ENCODE measurements at regions not wholly inside any gene's neighbourhood (a gene's known extent, or its start where the extent isn't known, plus 50 kb on each side); places are given as distances from the start of the nearest gene placed in this dataset.

DNA sequence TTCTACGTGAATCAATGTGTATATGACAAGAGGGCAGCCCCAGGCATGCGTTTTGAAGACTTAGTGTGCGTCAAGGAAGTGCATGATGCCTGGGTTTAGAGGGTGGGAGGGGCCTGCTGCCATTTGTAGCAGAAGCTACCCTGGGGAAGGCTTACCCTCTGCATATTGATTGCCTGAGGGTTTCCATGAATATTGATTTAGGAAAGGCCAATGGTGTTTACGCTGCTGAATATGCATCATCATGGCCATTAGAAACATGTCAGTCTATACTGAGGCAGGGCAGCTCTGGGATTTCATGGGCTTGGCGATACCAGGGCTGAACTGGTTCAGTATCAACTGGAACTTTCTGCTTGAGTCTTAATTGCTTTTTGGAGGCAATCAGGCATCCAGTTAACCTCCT, 259.3 kb downstream of the DCDC2C start:
- no peak for DNase-seq

DNA sequence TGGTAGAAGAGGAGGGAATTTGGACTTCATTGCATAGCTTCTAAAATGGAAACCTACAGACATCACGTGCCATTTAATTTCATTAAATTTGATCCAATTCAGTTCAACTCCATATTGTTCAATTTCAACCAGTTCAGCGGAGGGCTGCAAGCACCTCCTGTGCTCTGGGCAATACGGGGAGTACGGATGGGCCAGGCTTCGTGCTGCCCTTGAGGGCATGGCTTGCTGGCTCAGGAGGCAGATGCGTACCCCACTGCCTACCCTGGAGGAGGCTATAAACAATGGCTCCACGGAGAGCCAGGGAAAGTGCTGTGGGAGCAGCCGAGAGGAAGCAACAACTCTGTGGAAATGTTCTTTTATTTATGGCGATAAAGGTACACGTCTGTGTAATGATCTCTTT, 261.8 kb downstream of the DCDC2C start:
- no peak for DNase-seq

DNA sequence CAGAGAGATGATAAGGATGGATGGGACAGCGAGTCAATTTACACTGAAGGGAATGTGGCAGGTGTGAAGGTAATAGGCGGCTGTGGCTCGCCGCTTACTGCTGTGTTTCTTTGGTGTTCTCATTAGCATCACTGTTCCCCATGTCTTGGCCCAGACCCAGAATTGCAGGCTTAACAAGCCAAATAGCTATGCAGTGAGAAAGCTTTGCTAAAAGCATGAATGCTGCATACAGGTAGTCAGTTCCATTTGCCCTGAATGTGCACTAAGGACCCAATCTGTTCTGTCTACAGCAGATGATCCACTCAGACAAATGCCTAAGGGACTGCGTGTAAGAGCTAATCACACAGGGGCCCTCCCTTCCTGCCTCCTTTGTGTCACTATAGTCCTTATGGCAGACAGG, 262.6 kb downstream of the DCDC2C start:
- no peak for DNase-seq

DNA sequence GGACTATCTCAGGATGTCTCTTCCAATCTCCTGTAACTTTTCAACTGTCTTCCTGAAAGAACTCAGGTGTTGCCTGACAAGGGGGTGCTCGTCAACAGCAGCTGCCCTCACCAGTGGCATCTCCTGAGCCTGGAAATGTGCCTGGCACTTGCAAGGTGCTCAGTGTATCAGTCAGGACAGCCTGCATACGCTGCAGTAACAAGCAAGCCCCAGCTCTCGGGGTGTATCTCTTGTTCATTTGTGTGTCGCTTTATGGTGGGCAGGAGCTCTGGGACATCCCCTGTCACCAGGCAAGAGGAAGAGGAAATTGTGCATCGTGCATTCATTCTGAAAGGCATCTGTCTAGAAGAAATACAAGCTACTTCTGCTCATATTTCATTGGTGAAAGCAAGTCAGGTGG, 263.1 kb downstream of the DCDC2C start:
- no peak for DNase-seq

DNA sequence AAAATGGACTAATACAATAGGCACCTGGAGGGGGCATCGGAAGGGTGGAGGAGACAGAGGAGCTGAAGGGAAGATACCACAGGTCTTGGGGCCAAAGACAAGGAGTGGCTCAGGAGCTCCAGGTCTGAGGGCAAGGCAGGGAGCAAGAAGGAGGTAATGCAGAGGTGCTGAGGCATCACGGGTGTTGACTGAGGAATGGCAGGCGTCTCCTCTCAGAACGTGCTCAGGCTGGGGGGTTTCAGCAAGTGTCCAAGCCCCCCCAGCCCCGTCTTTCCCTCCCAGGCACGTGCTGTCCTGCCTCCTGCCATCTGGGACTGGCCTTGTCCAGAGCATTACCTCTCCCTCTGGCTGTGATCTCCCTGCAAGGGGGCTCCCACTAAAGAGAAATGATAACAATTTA, 265.4 kb downstream of the DCDC2C start:
- DNase-seq = no peak

DNA sequence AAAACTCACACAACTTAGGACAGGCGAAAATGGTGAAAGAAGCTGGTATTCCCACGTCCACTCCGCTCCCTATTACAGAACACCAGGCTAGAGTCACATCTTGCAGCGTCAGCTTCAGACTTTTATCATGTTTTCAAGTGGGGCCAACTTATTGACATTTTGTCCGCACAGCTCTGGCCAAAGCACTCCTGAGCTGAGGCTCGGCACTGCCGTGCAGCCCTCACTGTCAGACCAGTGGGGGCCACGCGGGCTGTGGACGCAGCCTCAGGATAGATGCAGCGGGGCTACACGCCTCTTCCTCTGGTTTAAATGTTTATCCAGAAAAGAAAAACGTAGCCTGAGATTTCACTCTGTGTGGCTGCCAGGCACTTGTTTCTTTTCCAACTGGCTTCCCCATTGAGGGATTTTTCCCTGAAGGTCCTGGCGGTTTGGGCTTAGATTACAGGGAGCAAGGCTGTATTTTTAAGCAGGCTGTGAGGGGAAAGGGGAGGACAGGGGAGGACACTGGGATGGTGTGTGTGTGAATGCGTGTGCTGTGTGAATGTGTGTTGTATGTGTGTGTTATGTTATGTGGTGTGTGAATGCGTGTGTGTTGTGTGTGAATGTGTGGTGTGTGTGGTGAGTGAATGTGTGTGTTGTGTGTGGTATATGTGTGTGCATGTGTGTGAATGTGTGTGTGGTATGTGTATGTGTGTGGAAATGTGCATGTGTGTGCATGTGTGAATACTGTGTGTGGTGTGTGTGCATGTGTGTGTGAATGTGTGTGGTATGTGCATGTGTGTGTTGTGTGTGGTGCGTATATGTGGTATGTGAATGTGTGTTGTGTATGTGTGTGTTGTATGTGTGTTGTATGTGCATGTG, 267.6 kb downstream of the DCDC2C start:
- DNase-seq = no peak

DNA sequence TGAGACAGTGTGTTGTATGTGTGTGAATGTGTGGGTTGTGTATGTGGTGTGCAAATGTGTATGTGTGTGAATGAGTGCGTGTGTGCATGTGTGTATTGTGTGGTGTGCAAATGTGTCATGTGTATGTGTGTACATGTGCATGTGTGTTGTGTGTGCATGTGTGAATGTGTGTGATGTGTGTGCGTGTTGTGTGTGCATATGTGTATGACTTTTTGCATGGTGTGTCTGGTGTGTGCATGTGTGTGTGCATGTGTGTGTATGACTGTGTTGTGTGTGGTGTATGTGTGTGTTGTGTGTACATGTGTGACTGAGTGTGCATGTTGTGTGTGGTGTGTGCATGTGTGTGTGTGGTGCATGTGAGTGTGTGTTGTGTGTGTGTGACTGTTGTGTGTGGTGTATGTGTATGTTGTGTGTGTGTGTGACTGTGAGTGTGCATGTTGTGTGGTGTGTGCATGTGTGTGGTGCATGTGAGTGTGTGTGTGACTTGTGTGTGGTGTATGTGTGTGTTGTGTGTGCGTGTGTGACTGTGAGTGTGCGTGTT, 268.3 kb downstream of the DCDC2C start:
- no peak for DNase-seq

DNA sequence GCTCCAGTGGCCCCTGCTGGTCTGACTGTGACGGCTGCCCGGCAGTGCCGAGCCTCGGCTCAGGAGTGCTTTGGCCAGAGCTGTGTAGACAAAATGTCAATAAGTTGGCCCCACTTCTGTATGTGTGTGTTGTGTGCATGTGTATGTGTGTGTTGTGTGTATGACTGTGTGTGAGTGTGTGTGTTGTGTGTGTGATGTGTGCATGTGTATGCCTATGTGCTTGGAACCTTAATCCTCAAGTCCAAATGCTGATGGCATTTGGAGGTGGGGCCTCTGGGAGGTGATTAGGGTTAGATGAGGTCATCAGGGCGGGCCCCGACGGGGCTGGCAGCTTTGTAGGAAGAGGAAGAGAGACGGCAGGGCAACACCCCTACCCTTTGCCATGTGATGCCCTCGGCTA, 269.0 kb downstream of the DCDC2C start:
- DNase-seq = no peak

DNA sequence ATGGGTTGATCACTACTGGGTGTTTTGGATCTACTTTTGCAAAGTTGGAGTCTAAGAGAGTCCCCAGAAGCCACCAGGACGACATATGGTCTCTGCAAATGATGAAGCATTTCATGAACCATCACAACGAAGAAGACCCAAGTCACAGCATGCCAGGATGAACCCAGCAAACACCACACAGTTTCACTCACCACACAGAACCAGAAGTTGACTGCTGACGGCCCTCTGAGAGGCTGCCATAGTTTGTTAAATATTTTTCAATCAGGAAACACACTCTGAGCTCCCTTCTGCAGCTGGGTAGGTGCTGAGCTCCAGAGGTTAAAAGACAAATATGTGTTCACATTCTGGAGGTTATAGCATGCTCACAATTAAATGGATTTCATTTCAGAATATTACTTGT, 271.4 kb downstream of the DCDC2C start:
- DNase-seq = no peak

DNA sequence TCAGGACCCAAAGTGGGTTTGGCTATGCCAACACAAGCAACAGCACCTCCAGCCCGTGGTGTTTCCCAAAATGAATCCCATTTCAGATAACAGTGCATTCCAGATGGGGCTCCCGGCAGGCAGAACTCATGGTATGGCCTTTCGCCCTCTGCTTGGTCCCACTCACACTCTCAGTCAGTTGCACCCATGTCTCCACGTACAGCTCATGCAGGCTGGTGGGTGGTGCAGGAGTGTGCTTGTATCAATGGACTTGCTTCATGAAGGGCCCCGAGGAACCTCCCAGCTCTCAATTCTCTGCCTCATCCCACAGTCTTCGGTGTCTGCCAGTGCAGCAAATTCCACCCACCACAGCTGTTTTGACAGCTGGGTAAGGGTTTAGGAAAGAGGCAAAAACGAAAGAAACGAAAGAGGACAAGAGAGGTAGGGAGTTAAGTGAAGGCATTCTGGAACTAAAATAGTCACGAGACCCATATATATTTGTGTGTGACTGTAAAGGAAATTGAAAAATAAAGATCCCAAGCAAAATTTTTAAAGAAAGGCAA, 278.1 kb downstream of the DCDC2C start:
- no peak for DNase-seq

DNA sequence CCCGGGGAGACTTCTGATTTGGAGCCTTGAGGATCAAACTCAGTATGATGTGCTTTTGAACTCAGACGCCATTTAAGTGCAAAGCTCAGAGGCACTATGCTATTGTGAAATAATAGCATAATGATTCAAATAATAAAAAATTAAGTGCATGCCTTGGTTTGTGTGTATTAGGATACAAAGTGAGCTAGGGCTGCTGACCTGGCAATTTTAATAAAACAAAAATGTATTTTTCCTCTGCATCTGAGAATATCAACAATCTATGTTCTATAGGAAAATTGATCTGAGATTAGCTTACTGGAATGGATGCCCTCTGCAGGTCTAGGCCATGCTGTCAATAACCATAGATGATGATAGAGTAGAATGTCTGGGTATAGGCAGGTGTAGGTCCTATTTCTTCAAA, 278.8 kb downstream of the DCDC2C start:
- no peak for DNase-seq

DNA sequence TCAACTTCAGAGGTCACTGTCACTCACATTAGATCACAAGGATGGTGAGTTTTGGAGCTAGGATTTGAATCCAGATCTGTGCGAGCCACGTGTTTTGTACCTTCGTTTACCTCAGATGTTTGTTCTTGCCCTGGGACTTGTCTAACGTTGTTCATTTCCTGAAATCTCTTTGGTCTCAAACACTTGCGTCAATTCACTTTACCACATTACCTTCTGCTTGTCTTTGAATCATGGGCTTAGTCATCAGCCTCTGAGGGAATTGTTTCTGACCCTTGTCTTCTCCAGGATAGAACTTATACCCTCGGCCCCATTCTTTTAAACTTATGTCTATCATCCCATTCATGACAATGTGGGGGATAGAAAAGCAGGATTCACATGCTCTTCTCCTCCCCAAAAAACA, 282.7 kb downstream of the DCDC2C start:
- no peak for DNase-seq

DNA sequence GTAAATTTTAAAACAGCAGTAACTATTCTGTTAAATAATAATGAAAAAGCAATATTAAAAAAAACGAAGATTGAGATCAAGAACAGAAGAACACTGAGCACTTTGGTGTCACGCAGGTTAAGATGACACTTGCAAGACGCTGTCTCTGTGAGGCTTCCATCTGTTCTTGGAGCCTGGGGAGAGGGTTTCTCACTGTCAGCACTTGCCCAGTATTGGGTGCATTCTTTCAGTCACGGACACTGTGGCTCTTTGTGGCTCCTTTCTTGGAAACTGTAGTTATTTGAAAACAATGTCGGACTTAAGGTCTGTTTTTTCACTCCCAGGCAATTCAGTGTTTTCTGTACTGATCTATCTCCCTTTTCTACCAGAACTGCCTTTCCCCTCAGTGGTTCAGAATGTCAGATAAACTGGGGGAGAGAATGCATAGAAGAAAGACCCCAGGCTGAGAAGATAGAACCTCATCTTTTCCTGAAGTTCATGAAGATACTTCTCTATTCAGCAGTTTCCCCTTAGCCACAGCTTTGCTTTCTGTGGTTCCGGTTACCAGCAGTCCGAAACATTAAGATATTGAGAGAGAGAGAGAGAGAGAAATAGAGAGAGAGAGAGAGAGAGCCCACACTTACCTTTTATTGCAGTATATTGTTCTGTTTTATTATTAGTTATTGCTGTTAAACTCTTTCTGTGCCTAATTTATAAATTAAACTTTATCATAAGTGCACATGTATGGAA, 283.3 kb downstream of the DCDC2C start:
- no peak for DNase-seq

DNA sequence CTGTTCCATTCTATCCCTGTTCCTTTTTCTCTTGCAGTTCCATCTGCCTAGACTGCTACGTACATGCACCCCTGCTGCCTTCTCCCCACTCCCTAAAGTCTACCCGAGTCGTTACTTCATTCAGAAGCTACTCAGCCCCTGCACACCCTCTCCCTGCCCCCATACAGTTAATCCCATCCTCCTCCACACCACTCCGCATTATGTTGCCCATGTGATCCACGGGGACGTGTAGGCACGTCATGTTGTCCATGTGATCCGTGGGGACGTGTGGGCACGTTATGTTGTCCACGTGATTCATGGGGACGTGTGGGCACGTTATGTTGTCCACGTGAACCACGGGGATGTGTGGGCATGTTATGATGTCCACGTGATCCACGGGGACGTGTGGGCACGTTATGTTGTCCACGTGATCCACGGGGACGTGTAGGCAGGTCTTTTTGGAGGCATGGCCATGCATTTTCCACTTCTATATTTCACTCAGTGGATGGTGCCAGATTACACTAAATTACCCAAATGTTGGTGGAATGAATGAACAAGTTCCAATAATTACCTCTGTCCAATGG, 299.5 kb downstream of the DCDC2C start:
- no peak for DNase-seq

DNA sequence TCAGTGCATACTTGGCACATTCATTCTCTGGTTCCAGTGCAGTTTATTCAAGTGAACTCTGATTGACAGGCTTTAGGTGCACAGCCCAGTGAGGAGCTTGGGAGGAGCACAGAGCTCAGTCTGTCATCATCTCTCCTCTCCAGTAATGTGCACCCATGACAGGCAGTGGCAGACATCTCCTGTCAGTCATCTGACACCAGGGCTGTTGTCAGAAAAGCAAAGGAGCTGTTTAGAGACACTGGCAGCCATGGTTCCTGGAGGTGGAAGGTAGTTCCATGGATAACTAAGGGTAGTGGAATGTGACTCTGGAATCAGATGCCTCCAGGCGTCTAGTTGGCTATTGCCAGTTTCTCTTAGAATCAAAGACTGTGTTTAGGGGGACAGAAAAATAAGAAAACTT, 308.8 kb downstream of the DCDC2C start:
- no peak for DNase-seq

DNA sequence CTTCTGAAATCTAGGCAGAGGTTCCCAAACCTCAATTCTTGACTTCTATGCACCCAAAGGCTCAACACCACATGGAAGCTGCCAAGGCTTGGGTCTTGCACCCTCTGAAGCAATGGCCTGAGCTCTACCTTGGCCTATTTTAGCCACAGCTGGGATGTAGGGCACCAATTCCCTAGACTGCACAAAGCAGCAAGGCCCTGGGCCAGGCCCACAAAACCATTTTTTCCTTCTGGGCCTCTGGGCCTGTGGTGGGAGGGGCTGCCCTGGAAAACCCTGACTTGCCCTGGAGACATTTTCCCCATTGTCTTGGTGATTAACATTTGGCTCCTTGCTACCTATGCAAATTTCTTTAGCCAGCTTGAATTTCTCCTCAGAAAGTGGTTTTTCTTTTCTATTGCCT, 315.2 kb downstream of the DCDC2C start:
- no peak for DNase-seq

DNA sequence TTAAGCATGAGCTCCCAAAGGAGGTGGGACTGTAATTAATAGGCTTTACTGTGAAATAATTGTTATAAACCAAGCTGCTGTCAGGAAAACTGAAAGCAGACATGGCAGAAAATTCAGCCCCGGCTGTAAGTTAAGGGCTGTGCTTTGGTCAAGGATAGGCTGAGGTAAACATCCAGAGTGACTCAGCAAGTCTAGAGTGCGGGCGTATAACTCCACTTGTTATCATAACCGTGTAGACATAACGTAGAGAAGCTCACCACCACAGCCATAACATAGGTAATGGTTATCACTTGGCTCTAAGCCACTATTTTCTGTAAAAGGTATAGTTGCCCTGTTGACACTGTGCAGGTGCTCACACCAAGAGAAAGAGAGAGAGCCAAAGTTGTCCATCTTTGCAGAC, 316.8 kb downstream of the DCDC2C start:
- peak; percentile 92 for DNase-seq

DNA sequence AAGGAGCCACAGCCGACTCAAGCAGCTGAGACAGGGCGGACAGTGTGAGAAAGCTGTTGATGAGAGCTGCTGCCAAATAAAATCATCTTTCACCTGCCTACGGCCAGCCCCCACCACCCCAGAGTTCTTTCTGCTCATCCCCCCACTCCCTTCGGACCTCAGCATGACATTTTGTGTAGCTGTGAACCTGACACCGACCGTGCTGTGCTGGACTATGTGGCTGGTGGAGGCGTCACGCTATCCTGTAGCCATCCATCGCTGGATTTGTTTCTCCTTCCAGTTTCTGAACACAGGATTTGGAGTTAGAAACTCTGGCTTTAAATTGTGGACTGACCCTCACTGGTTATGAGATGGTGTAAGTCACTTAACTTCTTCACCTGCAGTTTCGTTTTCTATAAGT, 317.3 kb downstream of the DCDC2C start:
- peak; percentile 73 for DNase-seq

DNA sequence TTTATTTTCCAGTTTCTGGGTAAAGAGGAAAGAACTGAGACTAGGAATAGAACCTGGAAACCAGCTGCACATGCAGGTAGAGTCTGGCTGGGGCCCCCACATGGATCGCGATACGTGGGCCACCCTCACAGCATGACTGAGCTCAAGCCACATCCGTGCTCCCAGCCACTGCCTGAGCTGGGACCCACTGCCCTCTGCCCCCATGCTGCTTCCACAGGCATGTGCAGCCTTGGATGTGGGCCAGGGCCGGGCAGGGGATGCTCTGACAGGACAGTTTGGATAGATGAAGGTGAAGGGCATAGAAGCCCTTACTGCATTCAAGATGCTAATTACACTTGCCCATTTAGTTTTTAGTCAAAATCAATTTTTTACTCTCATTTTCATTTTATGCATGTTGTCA, 321.2 kb downstream of the DCDC2C start:
- DNase-seq = no peak

DNA sequence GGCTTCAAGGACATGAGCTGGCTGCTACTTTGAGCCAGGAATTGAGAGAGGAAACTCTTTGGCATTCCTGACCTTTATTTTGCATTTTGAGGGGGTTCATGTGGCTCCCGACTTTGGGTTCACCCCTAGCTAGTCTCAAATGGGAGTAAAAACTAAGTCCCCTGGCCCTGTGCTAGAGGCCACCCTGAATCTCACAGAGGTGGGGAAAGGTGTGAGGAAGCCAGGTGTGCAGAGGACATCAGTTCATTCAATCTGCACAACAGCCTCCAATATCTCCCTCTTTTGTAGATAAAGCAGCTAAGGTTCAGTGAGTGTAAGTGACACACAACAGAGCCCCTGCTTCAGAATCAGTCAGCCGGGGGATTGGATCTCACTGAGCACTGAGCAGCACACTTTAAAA, 325.7 kb downstream of the DCDC2C start:
- DNase-seq = no peak

DNA sequence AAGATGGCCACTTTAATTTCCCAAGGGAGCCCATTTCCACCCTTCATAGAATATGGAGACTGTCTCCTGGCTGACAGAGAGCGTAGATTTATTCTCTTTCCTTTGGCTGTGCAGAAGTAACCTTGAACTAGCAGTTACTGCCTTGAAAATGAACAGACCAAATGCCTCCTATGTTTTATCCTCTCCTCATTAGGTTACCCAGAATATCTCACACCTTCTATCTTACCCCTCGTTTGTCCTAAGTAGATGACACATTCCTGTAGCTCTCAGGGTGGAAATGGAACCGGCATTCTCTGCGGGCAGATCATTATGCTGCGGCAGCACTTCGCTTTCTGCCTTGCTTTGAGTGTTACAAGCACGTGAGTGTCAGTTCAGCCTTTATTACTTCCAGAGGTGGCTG, 336.5 kb downstream of the DCDC2C start:
- DNase-seq = no peak

DNA sequence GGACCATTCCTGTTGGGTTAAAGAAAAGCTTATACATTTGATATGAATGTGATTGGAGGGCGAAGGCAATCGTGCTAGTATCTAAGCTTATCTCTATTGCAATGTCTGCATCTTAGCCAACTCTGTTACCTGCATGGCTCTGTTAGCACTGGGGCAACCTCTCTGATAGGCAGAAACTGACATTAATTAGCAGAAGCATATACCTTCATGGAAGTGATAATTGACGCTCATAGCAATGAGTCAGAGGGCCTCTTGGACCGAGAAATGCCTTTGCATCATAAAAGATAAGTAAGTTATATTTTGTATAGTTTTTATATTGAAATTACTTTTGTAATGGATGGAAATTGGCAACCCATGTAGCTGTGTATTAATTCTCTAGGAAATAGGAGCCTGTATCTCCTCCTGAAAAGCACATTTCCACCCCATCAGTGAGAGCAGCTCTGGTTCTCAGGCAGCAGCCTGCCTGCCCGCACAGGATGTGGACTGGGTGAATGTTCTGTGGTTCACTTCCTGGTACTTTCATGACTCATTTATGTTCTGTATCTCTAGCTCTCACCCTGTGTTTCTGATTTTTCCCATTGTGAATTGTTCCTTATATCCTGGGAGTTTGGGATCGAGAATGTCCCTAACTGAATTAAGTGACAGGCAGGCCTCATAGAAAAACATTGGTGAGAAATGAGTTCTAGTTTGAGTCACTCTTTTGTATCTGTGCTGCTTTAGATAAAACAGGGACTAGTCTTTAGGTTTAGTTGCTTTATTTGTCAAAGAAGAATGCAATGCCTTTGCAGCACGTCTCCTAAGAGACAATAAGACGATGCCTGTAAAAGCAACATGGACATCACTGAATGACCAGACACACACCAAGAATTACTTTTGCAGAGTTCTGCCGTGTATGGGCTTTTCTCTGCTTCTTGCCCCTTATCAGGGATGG, 344.9 kb downstream of the DCDC2C start:
- DNase-seq = peak; percentile 48

DNA sequence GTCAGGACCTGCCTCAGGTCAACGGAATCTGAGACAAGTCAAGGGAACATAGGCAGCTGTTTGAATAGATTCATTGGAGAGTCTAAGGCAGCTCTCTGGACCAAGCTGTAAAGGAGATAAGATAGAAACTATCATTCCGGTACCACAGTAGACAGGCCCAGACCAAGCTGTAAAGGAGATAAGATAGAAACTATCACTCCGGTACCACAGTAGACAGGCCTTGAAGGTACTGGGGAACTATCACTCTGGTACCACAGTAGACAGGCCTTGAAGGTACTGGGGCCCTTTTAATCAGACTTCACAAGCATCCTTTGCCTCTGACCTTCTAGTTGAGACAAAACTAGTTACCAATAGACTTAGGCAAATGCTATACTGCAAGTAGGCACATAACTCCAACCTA, 346.1 kb downstream of the DCDC2C start:
- DNase-seq = no peak

All from DMS53 (cell line).